Prostate gland (tissue), 2 donors: ENCODE measurements at regions not wholly inside any gene's neighbourhood (a gene's known extent, or its start where the extent isn't known, plus 50 kb on each side); places are given as distances from the start of the nearest gene placed in this dataset.

Source experiments
- CTCF ChIP-seq, 4 experiments: fragments of 200-600 bp in 2 of 4; fragments of 450-650 bp in 2 of 4; sonication (generic) in 2 of 4; IDR thresholded peaks; 1 replicate in 3 of 4; 2 replicates in 1 of 4; pipeline ENCODE4 v1.5.1; 2016 to 2019; ENCODE audit warnings: antibody characterized with exemption in 4 of 4, mild to moderate bottlenecking in 2 of 4, moderate library complexity in 2 of 4
- POLR2A ChIP-seq: fragments of 450-650 bp; IDR thresholded peaks from one replicate; pipeline ENCODE4 v1.6.1; 2016; ENCODE audit warnings: antibody characterized with exemption, mild to moderate bottlenecking
- POLR2AphosphoS5 ChIP-seq: sonication (generic); formaldehyde crosslinking; IDR thresholded peaks from one replicate; pipeline ENCODE4 v1.6.1; 2017; ENCODE audit warnings: antibody characterized with exemption

- TF ChIP-seq CTCF (IDR thresholded peaks at IDR 0.05) (no peak), POLR2AphosphoS5 (no peak), POLR2A (no peak)
Observed at GRCh38 chr12:45669093-45669492, 60.4 kb upstream of the ARID2 start.
